NCI-H748 treated with DMSO at 0.1 percent for 48 hours (cell line): ENCODE measurements at regions not wholly inside any gene's neighbourhood (a gene's known extent, or its start where the extent isn't known, plus 50 kb on each side); places are given as distances from the start of the nearest gene placed in this dataset.

ENCODE experiments used
- DNase-seq: peaks from one replicate; lab custom pipeline; 2025; lab: John Stamatoyannopoulos, UW

GRCh38 chr7:45235905-45236304 lies 78.3 kb downstream of the RAMP3 start:
- no peak for DNase-seq

- no peak for DNase-seq
Observed at GRCh38 chr7:45236666-45237065, 79.1 kb downstream of the RAMP3 start.

- no peak for DNase-seq
Observed at GRCh38 chr7:45237788-45238461, 80.3 kb downstream of the RAMP3 start.

- DNase-seq = no peak
Observed at GRCh38 chr7:45238806-45239205, 81.2 kb downstream of the RAMP3 start.

GRCh38 chr7:45239486-45239885 lies 81.9 kb downstream of the RAMP3 start:
- DNase-seq = no peak

- DNase-seq = no peak
Observed at GRCh38 chr7:45240273-45240771, 82.7 kb downstream of the RAMP3 start.

GRCh38 chr7:45240926-45241325 lies 83.3 kb downstream of the RAMP3 start:
- DNase-seq = no peak

- DNase-seq = no peak
Observed at GRCh38 chr7:45241339-45242109, 83.9 kb downstream of the RAMP3 start.

- no peak for DNase-seq
Observed at GRCh38 chr7:45242261-45242660, 84.7 kb downstream of the RAMP3 start.

- DNase-seq = no peak
Observed at GRCh38 chr7:45242698-45243097, 85.1 kb downstream of the RAMP3 start.

GRCh38 chr7:45244981-45245380 lies 87.4 kb downstream of the RAMP3 start:
- DNase-seq = no peak

- no peak for DNase-seq
Observed at GRCh38 chr7:45246339-45246738, 88.7 kb downstream of the RAMP3 start.

GRCh38 chr7:45252248-45252647 lies 94.7 kb downstream of the RAMP3 start:
- no peak for DNase-seq

- DNase-seq = no peak
Observed at GRCh38 chr7:45252857-45253256, 95.3 kb downstream of the RAMP3 start.

- no peak for DNase-seq
Observed at GRCh38 chr7:45253368-45253767, 95.8 kb downstream of the RAMP3 start.

GRCh38 chr7:45255187-45255586 lies 97.6 kb downstream of the RAMP3 start:
- DNase-seq = no peak

- DNase-seq = no peak
Observed at GRCh38 chr7:45256309-45256708, 98.7 kb downstream of the RAMP3 start.

GRCh38 chr7:45256775-45257174 lies 99.2 kb downstream of the RAMP3 start:
- no peak for DNase-seq

- DNase-seq = no peak
Observed at GRCh38 chr7:45257284-45257683, 99.7 kb downstream of the RAMP3 start.

GRCh38 chr7:45258533-45259226 lies 101.1 kb downstream of the RAMP3 start:
- DNase-seq = no peak

- DNase-seq = no peak
Observed at GRCh38 chr7:45259227-45259596, 101.6 kb downstream of the RAMP3 start.

- DNase-seq = no peak
Observed at GRCh38 chr7:45259966-45260646, 102.5 kb downstream of the RAMP3 start.
